ENCODE measurements at regions not wholly inside any gene's neighbourhood (a gene's known extent, or its start where the extent isn't known, plus 50 kb on each side); places are given as distances from the start of the nearest gene placed in this dataset.

DNA sequence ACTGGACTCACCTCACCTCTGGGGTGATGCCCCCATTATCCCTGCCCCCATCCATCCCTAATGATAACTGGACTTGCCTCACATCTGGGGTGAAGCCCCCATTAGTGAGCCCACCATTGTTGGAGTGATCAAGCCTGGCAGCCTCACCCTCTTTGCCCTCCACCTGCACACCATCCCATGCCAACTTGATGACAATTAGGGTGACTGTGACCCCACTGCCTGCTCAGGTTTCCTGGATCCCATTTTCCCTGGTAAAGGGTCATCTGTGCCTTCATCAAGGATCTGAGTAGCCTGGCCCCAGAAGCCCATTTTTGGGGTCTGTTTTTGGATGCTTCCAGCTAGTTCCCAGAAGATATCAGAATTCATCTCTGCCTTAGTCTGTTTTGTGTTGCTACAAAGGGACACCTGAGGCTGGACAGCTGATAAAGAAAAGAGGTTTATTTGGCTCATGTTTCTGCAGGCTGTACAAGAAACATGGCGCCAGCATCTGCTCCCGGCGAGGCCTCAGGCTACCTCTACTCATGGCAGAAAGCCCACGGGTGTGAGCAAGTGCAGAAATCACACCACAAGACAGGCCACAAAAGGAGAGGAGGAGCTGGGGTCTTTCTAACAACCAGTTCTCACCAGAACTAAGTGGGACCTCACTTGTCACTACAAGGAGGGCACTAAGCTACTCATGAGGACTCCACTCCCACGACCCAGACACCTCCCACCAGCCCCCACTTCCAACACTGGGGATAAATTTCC is 196.4 kb upstream of the TWIST2 start:
- H3K27me3 ChIP-seq (ENCODE audit: insufficient read depth, poor library complexity, severe bottlenecking), result no peaks in the 10 kb centered on the region
- TF ChIP-seq POLR2AphosphoS5 (IDR thresholded peaks at IDR 0.05; ENCODE audit: low read depth) (no peak), REST (IDR thresholded peaks at IDR 0.05; ENCODE audit: insufficient replicate concordance, low read depth) (no peak), GABPA (IDR thresholded peaks at IDR 0.05; ENCODE audit: low read depth) (no peak), SPI1 (IDR thresholded peaks at IDR 0.05; ENCODE audit: borderline replicate concordance, low read depth) (no peak)
- TF ChIP-seq, protein P1, sequence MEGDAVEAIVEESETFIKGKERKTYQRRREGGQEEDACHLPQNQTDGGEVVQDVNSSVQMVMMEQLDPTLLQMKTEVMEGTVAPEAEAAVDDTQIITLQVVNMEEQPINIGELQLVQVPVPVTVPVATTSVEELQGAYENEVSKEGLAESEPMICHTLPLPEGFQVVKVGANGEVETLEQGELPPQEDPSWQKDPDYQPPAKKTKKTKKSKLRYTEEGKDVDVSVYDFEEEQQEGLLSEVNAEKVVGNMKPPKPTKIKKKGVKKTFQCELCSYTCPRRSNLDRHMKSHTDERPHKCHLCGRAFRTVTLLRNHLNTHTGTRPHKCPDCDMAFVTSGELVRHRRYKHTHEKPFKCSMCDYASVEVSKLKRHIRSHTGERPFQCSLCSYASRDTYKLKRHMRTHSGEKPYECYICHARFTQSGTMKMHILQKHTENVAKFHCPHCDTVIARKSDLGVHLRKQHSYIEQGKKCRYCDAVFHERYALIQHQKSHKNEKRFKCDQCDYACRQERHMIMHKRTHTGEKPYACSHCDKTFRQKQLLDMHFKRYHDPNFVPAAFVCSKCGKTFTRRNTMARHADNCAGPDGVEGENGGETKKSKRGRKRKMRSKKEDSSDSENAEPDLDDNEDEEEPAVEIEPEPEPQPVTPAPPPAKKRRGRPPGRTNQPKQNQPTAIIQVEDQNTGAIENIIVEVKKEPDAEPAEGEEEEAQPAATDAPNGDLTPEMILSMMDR (IDR thresholded peaks at IDR 0.05; ENCODE audit: insufficient read depth, low read length), result no peak
- H3K27ac ChIP-seq (replicated peaks), result no peak overlapping the region
- H3K4me3 ChIP-seq (replicated peaks; ENCODE audit: insufficient read depth, low read length), result no peak overlapping the region
- DNase-seq (ENCODE audit: low read depth in 1 of 2, low spot score in 1 of 2), result no peak

DNA sequence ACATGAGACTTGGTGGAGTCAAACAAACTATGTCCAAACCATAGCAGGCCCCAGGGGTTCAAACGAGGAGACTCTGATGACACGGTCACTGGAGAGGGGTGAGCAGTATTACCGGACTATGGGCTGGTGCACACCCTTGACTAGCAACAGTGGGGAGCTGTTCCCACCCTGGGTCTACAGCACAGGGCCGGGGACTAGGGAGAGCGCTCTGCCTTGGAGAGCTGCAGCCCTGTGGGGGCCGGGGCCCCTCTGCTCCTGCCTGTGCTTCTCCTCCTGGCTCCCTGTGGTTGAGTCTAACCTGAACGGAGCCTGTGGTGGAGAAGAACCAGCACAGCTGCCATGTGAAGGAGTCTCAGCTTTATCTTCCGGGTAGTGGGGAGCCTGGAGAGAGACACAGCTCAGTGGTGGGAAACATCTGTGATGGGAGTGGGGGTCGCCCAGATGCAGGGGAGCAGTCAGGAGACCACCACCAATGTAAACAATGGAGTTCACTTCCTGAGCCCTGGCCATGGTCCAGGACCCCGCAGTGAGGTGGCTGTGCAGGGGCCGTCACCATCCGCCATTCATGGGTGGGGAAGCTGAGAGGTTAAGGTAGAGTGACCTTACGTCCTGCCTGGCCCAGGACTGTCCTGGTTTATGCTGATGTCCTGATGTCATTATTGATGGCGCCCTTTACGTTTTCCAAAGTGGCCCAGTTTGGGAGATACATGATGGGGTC is 195.7 kb upstream of the TWIST2 start:
- no peaks in the 10 kb centered on the region for H3K27me3 ChIP-seq (ENCODE audit: insufficient read depth, poor library complexity, severe bottlenecking)
- no peak overlapping the region for H3K27ac ChIP-seq (replicated peaks)
- no peak for DNase-seq (ENCODE audit: low read depth in 1 of 2, low spot score in 1 of 2)
- H3K4me3 ChIP-seq (replicated peaks; ENCODE audit: insufficient read depth, low read length), result no peak overlapping the region
- no peak for TF ChIP-seq REST (IDR thresholded peaks at IDR 0.05; ENCODE audit: insufficient replicate concordance, low read depth)
- TF ChIP-seq, protein P1 (IDR thresholded peaks at IDR 0.05; ENCODE audit: insufficient read depth, low read length), result no peak
- TF ChIP-seq SPI1 (IDR thresholded peaks at IDR 0.05; ENCODE audit: borderline replicate concordance, low read depth), result no peak
- TF ChIP-seq POLR2AphosphoS5 (IDR thresholded peaks at IDR 0.05; ENCODE audit: low read depth), result no peak
- TF ChIP-seq GABPA (IDR thresholded peaks at IDR 0.05; ENCODE audit: low read depth), result no peak

DNA sequence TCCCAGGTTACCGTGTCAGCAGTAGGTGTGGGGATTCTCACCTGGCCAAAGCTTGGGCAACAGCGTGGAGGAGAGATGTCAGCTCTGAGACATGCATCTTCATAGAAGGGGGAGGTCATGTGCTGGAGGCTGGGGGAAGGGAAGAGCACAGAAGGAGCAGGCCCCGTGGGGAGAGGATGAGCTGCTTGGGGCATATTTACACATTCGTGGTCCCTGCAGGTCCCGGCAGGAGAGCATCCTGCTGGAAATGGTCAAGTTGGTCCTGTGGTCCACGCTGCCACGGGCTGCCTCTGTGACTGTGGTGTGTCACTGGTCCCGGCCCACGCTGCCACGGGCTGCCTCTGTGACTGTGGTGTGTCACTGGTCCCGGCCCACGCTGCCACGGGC is 195.1 kb upstream of the TWIST2 start:
- H3K27me3 ChIP-seq (ENCODE audit: insufficient read depth, poor library complexity, severe bottlenecking), result no peaks in the 10 kb centered on the region
- no peak overlapping the region for H3K27ac ChIP-seq (replicated peaks)
- TF ChIP-seq SPI1 (IDR thresholded peaks at IDR 0.05; ENCODE audit: borderline replicate concordance, low read depth), result no peak
- TF ChIP-seq REST (IDR thresholded peaks at IDR 0.05; ENCODE audit: insufficient replicate concordance, low read depth), result no peak
- no peak for TF ChIP-seq GABPA (IDR thresholded peaks at IDR 0.05; ENCODE audit: low read depth)
- TF ChIP-seq POLR2AphosphoS5 (IDR thresholded peaks at IDR 0.05; ENCODE audit: low read depth), result no peak
- TF ChIP-seq, protein P1 (IDR thresholded peaks at IDR 0.05; ENCODE audit: insufficient read depth, low read length), result no peak
- DNase-seq (ENCODE audit: low read depth in 1 of 2, low spot score in 1 of 2), result no peak
- H3K4me3 ChIP-seq (replicated peaks; ENCODE audit: insufficient read depth, low read length), result no peak overlapping the region

All from HL-60 (cell line).